ENCODE measurements at regions not wholly inside any gene's neighbourhood (a gene's known extent, or its start where the extent isn't known, plus 50 kb on each side); places are given as distances from the start of the nearest gene placed in this dataset.

DNA sequence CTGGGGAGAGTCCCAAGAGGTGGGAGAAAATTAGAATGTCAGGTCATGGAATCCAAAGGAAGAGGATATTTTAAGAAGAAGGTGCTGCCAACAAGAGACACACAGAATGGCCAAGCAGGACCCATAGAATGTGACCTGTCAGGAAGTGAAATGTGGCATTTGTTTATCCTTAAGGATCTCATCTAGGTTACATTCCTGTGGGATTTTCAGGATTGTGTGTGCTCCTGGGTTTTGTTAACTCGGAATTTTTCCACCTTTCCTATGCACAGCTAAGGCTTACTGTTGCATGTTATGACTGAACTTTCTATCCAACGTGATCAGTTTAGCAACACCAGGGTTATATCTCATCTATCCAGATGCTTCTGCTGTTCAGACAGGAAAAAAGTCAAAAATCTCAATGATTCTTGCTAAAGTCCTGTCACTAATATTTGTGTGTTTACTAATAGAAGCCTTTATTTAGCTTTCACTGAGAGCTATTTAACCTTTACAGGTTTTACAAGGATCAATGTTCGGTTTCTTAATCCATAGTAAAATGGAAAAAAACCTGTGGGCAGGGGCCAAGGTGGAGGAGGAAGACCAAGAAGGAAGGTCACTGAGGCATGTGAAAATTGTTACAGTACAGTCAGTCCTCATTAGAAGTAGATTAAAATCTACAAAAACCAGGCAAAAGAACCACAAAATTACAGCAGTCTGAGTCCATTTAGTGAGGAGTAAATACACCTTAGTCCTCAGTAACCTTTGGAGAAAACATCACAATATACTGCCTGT, 437.8 kb upstream of the NPVF start:
- no peak overlapping the region for H3K27ac ChIP-seq (ENCODE audit: low read depth, low read length)
- no peak overlapping the region for H3K9ac ChIP-seq (ENCODE audit: low read length)
- DNase-seq (ENCODE audit: low read depth, low spot score) (no peak), ATAC-seq (no peak)
- no peak overlapping the region for H3K4me2 ChIP-seq (ENCODE audit: low read length)
- H3K79me2 ChIP-seq (ENCODE audit: insufficient read depth, low read length): no peaks in the 10 kb centered on the region
- POLR2A ChIA-PET: no interaction called here
- no peaks in the 10 kb centered on the region for H3K4me1 ChIP-seq (ENCODE audit: control insufficient read depth in 1 of 2, insufficient read depth in 2 of 2, low read length in 2 of 2)
- intact Hi-C loops (cut with micrococcal nuclease): no loop called here
- RAD21 ChIA-PET (ENCODE audit: low non-redundant PET in 1 of 2, low total read pairs in 2 of 2, uncharacterized antibody in 2 of 2, unreplicated experiment in 2 of 2): no interaction called here
- H2AFZ ChIP-seq (ENCODE audit: low read depth, low read length, poor library complexity, severe bottlenecking): no peak overlapping the region
- no peak overlapping the region for H3K4me3 ChIP-seq (replicated peaks in 1 of 2; ENCODE audit: low read depth in 1 of 2, low read length in 2 of 2)
- H4K20me1 ChIP-seq (ENCODE audit: insufficient read depth): no peaks in the 10 kb centered on the region
- peaks cover 71% of the 10 kb centered on the region for H3K27me3 ChIP-seq (ENCODE audit: insufficient read depth, low read length)
- no TSS peak for BruUV-seq (replicated peaks)
- TF ChIP-seq, protein P1, sequence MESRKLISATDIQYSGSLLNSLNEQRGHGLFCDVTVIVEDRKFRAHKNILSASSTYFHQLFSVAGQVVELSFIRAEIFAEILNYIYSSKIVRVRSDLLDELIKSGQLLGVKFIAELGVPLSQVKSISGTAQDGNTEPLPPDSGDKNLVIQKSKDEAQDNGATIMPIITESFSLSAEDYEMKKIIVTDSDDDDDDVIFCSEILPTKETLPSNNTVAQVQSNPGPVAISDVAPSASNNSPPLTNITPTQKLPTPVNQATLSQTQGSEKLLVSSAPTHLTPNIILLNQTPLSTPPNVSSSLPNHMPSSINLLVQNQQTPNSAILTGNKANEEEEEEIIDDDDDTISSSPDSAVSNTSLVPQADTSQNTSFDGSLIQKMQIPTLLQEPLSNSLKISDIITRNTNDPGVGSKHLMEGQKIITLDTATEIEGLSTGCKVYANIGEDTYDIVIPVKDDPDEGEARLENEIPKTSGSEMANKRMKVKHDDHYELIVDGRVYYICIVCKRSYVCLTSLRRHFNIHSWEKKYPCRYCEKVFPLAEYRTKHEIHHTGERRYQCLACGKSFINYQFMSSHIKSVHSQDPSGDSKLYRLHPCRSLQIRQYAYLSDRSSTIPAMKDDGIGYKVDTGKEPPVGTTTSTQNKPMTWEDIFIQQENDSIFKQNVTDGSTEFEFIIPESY (IDR thresholded peaks at IDR 0.05; ENCODE audit: extremely low read depth, insufficient replicate concordance, low read length): no peak
- no peak for TF ChIP-seq ZNF274 (IDR thresholded peaks at IDR 0.05; ENCODE audit: low read depth, low read length)
- no peak for TF ChIP-seq EZH2 (IDR thresholded peaks at IDR 0.05)
- no peak for TF ChIP-seq RAD21 (IDR thresholded peaks at IDR 0.05; ENCODE audit: low read depth)
- TF ChIP-seq, protein P2, sequence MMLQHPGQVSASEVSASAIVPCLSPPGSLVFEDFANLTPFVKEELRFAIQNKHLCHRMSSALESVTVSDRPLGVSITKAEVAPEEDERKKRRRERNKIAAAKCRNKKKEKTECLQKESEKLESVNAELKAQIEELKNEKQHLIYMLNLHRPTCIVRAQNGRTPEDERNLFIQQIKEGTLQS (IDR thresholded peaks at IDR 0.05): no peak
- TF ChIP-seq, protein P3, sequence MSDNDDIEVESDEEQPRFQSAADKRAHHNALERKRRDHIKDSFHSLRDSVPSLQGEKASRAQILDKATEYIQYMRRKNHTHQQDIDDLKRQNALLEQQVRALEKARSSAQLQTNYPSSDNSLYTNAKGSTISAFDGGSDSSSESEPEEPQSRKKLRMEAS (IDR thresholded peaks at IDR 0.05): no peak
- no peak for TF ChIP-seq SRF (IDR thresholded peaks at IDR 0.05; ENCODE audit: low read depth)
- TF ChIP-seq YY1 (IDR thresholded peaks at IDR 0.05; ENCODE audit: extremely low read depth, insufficient replicate concordance, low read depth, low read length): no peak
- TF ChIP-seq POLR2AphosphoS5 (IDR thresholded peaks at IDR 0.05; ENCODE audit: low read depth, low read length): no peak
- TF ChIP-seq SIN3A (IDR thresholded peaks at IDR 0.05; ENCODE audit: low read depth): no peak
- TF ChIP-seq CEBPB (IDR thresholded peaks at IDR 0.05; ENCODE audit: low read depth): no peak
- TF ChIP-seq TCF7L2 (IDR thresholded peaks at IDR 0.05; ENCODE audit: borderline replicate concordance, extremely low read depth, insufficient read depth, insufficient read length): no peak
- TF ChIP-seq, protein P4, sequence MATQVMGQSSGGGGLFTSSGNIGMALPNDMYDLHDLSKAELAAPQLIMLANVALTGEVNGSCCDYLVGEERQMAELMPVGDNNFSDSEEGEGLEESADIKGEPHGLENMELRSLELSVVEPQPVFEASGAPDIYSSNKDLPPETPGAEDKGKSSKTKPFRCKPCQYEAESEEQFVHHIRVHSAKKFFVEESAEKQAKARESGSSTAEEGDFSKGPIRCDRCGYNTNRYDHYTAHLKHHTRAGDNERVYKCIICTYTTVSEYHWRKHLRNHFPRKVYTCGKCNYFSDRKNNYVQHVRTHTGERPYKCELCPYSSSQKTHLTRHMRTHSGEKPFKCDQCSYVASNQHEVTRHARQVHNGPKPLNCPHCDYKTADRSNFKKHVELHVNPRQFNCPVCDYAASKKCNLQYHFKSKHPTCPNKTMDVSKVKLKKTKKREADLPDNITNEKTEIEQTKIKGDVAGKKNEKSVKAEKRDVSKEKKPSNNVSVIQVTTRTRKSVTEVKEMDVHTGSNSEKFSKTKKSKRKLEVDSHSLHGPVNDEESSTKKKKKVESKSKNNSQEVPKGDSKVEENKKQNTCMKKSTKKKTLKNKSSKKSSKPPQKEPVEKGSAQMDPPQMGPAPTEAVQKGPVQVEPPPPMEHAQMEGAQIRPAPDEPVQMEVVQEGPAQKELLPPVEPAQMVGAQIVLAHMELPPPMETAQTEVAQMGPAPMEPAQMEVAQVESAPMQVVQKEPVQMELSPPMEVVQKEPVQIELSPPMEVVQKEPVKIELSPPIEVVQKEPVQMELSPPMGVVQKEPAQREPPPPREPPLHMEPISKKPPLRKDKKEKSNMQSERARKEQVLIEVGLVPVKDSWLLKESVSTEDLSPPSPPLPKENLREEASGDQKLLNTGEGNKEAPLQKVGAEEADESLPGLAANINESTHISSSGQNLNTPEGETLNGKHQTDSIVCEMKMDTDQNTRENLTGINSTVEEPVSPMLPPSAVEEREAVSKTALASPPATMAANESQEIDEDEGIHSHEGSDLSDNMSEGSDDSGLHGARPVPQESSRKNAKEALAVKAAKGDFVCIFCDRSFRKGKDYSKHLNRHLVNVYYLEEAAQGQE (IDR thresholded peaks at IDR 0.05; ENCODE audit: low read depth): no peak
- H3K36me3 ChIP-seq (ENCODE audit: control insufficient read depth in 1 of 2, insufficient read depth in 2 of 2, low read length in 2 of 2): no peaks in the 10 kb centered on the region
- H3K9me3 ChIP-seq (ENCODE audit: control insufficient read depth in 1 of 2, insufficient read depth in 1 of 2, low read depth in 1 of 2, low read length in 2 of 2): no peaks in the 10 kb centered on the region
- no peaks in the 10 kb centered on the region for H3K9me2 ChIP-seq (ENCODE audit: insufficient read depth)
- CTCF ChIA-PET: no interaction called here

Measured in HCT116 (cell line).